ENCODE measurements at regions not wholly inside any gene's neighbourhood (a gene's known extent, or its start where the extent isn't known, plus 50 kb on each side); places are given as distances from the start of the nearest gene placed in this dataset.

GRCh38 chr3:144912968-144913367 lies 941.3 kb downstream of the DIPK2A start:
- TF ChIP-seq CTCF (IDR thresholded peaks at IDR 0.05; ENCODE audit: unreplicated experiment), result no peak
- ChIA-PET POLR2A (interaction anchor here (1.2 kb wide), 1 partner anchor 19 kb away, joined by 3 read pairs; no protein-coding TSS in a partner anchor), CTCF (interaction anchor here (0.6 kb wide), 1 partner anchor 441 kb away, joined by 4 read pairs; no protein-coding TSS in a partner anchor)
- intact Hi-C loops (cut with micrococcal nuclease), result no loop called here
- H3K27me3 Mint-ChIP-seq (ENCODE audit: insufficient read depth, unreplicated experiment), result no peaks in the 10 kb centered on the region
- DNase-seq (ENCODE audit: unreplicated experiment), result no peak
- H3K4me3 Mint-ChIP-seq (ENCODE audit: unreplicated experiment), result no peak overlapping the region
- H3K36me3 Mint-ChIP-seq (ENCODE audit: insufficient read depth, unreplicated experiment), result no peaks in the 10 kb centered on the region
- no TSS peak for BruUV-seq (replicated peaks)
- no peak overlapping the region for H3K27ac Mint-ChIP-seq (ENCODE audit: low read depth, unreplicated experiment)
- no peaks in the 10 kb centered on the region for H3K9me3 Mint-ChIP-seq (ENCODE audit: unreplicated experiment)
- H3K4me1 Mint-ChIP-seq (ENCODE audit: insufficient read depth, unreplicated experiment), result no peaks in the 10 kb centered on the region

- DNase-seq (ENCODE audit: unreplicated experiment), result no peak
- Mint-ChIP-seq H3K27ac (ENCODE audit: low read depth, unreplicated experiment) (no peak overlapping the region), H3K9me3 (ENCODE audit: unreplicated experiment) (no peaks in the 10 kb centered on the region), H3K4me3 (ENCODE audit: unreplicated experiment) (no peak overlapping the region), H3K36me3 (ENCODE audit: insufficient read depth, unreplicated experiment) (no peaks in the 10 kb centered on the region), H3K4me1 (ENCODE audit: insufficient read depth, unreplicated experiment) (no peaks in the 10 kb centered on the region), H3K27me3 (ENCODE audit: insufficient read depth, unreplicated experiment) (no peaks in the 10 kb centered on the region)
- BruUV-seq (replicated peaks), result no TSS peak
- TF ChIP-seq CTCF (IDR thresholded peaks at IDR 0.05; ENCODE audit: unreplicated experiment), result no peak
- intact Hi-C loops (cut with micrococcal nuclease), result no loop called here
- POLR2A ChIA-PET, result no interaction called here
- CTCF ChIA-PET, result no interaction called here
Observed at GRCh38 chr3:144915202-144915601, 943.6 kb downstream of the DIPK2A start.

GRCh38 chr3:144921710-144922109 lies 950.1 kb downstream of the DIPK2A start:
- no peak overlapping the region for H3K27ac Mint-ChIP-seq (ENCODE audit: low read depth, unreplicated experiment)
- no peaks in the 10 kb centered on the region for H3K27me3 Mint-ChIP-seq (ENCODE audit: insufficient read depth, unreplicated experiment)
- no peaks in the 10 kb centered on the region for H3K36me3 Mint-ChIP-seq (ENCODE audit: insufficient read depth, unreplicated experiment)
- CTCF ChIA-PET, result no interaction called here
- POLR2A ChIA-PET, result no interaction called here
- intact Hi-C loops (cut with micrococcal nuclease), result no loop called here
- H3K9me3 Mint-ChIP-seq (ENCODE audit: unreplicated experiment), result no peaks in the 10 kb centered on the region
- DNase-seq (ENCODE audit: unreplicated experiment), result no peak
- H3K4me3 Mint-ChIP-seq (ENCODE audit: unreplicated experiment), result no peak overlapping the region
- no peak for TF ChIP-seq CTCF (IDR thresholded peaks at IDR 0.05; ENCODE audit: unreplicated experiment)
- BruUV-seq (replicated peaks), result no TSS peak
- H3K4me1 Mint-ChIP-seq (ENCODE audit: insufficient read depth, unreplicated experiment), result peaks cover 5% of the 10 kb centered on the region

- H3K36me3 Mint-ChIP-seq (ENCODE audit: insufficient read depth, unreplicated experiment), result no peaks in the 10 kb centered on the region
- BruUV-seq (replicated peaks), result no TSS peak
- H3K9me3 Mint-ChIP-seq (ENCODE audit: unreplicated experiment), result no peaks in the 10 kb centered on the region
- CTCF ChIA-PET, result no interaction called here
- H3K4me1 Mint-ChIP-seq (ENCODE audit: insufficient read depth, unreplicated experiment), result peaks cover 5% of the 10 kb centered on the region
- POLR2A ChIA-PET, result interaction anchor here (0.7 kb wide), 1 partner anchor 1741 kb away, joined by 3 read pairs; no protein-coding TSS in a partner anchor
- no peak overlapping the region for H3K27ac Mint-ChIP-seq (ENCODE audit: low read depth, unreplicated experiment)
- no peaks in the 10 kb centered on the region for H3K27me3 Mint-ChIP-seq (ENCODE audit: insufficient read depth, unreplicated experiment)
- intact Hi-C loops (cut with micrococcal nuclease), result no loop called here
- TF ChIP-seq CTCF (IDR thresholded peaks at IDR 0.05; ENCODE audit: unreplicated experiment), result no peak
- H3K4me3 Mint-ChIP-seq (ENCODE audit: unreplicated experiment), result no peak overlapping the region
- DNase-seq (ENCODE audit: unreplicated experiment), result no peak
Observed at GRCh38 chr3:144923046-144923775, 951.6 kb downstream of the DIPK2A start.
